Activated naive CD8-positive, alpha-beta T cell treated with anti-CD3 and anti-CD28 coated beads, Interleukin-2, amount 10 ng/mL, durations not matched to agents 7 days and 5 days (primary cell): ENCODE measurements at regions not wholly inside any gene's neighbourhood (a gene's known extent, or its start where the extent isn't known, plus 50 kb on each side); places are given as distances from the start of the nearest gene placed in this dataset.
"Not testable (repeated sequence)": the region's sequence is repeated elsewhere in the genome, so short reads cannot be mapped to it uniquely, and the experiment has no call there.

Source experiments
- ATAC-seq: fragments of 150-1000 bp; cut with Tn5 transposase; one replicate; pipeline ENCODE4 v1.10.0; 2021; ENCODE audit warnings: low read depth, moderate library complexity
- POLR2A ChIA-PET: fragments of 350-600 bp; sonication (Branson Sonifier 250); formaldehyde crosslinking; loops from one replicate; lab custom pipeline; 2021; ENCODE audit warnings: antibody characterized with exemption; lab: Charles Lee
- DNase-seq: peaks from one replicate; pipeline ENCODE4 v3.0.0; 2021
- H3K27ac Mint-ChIP-seq: one replicate; pipeline ENCODE4 v1.8.0; 2022; ENCODE audit warnings: mild to moderate bottlenecking, mixed read lengths
- H3K27me3 Mint-ChIP-seq: one replicate; pipeline ENCODE4 v1.8.0; 2022; ENCODE audit warnings: mild to moderate bottlenecking, moderate library complexity, mixed read lengths
- H3K36me3 Mint-ChIP-seq: one replicate; pipeline ENCODE4 v1.8.0; 2021; ENCODE audit warnings: mild to moderate bottlenecking, mixed read lengths
- H3K4me1 Mint-ChIP-seq: one replicate; pipeline ENCODE4 v1.8.0; 2021; ENCODE audit warnings: mixed read lengths
- H3K4me3 Mint-ChIP-seq: one replicate; pipeline ENCODE4 v1.8.0; 2022; ENCODE audit warnings: mild to moderate bottlenecking, moderate library complexity, mixed read lengths
- H3K9me3 Mint-ChIP-seq: one replicate; pipeline ENCODE4 v1.8.0; 2021; ENCODE audit warnings: mixed read lengths

GRCh38 chr13:58906329-58907007 lies 1257.3 kb downstream of the DIAPH3 start:
- no peak for DNase-seq
- Mint-ChIP-seq H3K4me1 (no peaks in the 10 kb centered on the region), H3K36me3 (no peaks in the 10 kb centered on the region), H3K9me3 (peaks cover 3% of the 10 kb centered on the region), H3K27ac (no peak overlapping the region), H3K27me3 (no peaks in the 10 kb centered on the region), H3K4me3 (no peak overlapping the region)
- no peak for ATAC-seq
- POLR2A ChIA-PET, result no interaction called here

- no peaks in the 10 kb centered on the region for H3K4me1 Mint-ChIP-seq
- POLR2A ChIA-PET, result no interaction called here
Measured at GRCh38 chr13:58907347-58907746, 1256.4 kb downstream of the DIAPH3 start.

GRCh38 chr13:58908019-58908679 lies 1255.6 kb downstream of the DIAPH3 start:
- Mint-ChIP-seq H3K27me3 (no peaks in the 10 kb centered on the region), H3K27ac (no peak overlapping the region), H3K4me1 (no peaks in the 10 kb centered on the region), H3K9me3 (peaks cover 3% of the 10 kb centered on the region), H3K36me3 (no peaks in the 10 kb centered on the region), H3K4me3 (no peak overlapping the region)
- ATAC-seq (no peak), DNase-seq (no peak)
- POLR2A ChIA-PET, result no interaction called here

More at GRCh38 chr13:58907347-58907746, 1256.4 kb downstream of the DIAPH3 start:
- no peak overlapping the region for H3K27ac Mint-ChIP-seq
- H3K36me3 Mint-ChIP-seq, result no peaks in the 10 kb centered on the region
- peaks cover 3% of the 10 kb centered on the region for H3K9me3 Mint-ChIP-seq
- DNase-seq (no peak), ATAC-seq (no peak)
- H3K27me3 Mint-ChIP-seq, result no peaks in the 10 kb centered on the region
- no peak overlapping the region for H3K4me3 Mint-ChIP-seq

- ATAC-seq, result no peak
- H3K36me3 Mint-ChIP-seq, result no peaks in the 10 kb centered on the region
- H3K9me3 Mint-ChIP-seq, result no peaks in the 10 kb centered on the region
- H3K4me1 Mint-ChIP-seq, result no peaks in the 10 kb centered on the region
- H3K27ac Mint-ChIP-seq, result no peak overlapping the region
- H3K4me3 Mint-ChIP-seq, result no peak overlapping the region
- no peak for DNase-seq
- POLR2A ChIA-PET, result no interaction called here
- H3K27me3 Mint-ChIP-seq, result no peaks in the 10 kb centered on the region
Measured at GRCh38 chr13:58919551-58919950, 1244.2 kb downstream of the DIAPH3 start.

GRCh38 chr13:58921129-58921528 lies 1242.6 kb downstream of the DIAPH3 start:
- H3K27ac Mint-ChIP-seq, result no peak overlapping the region
- H3K4me1 Mint-ChIP-seq, result no peaks in the 10 kb centered on the region
- ATAC-seq (no peak), DNase-seq (no peak)
- POLR2A ChIA-PET, result no interaction called here
- no peaks in the 10 kb centered on the region for H3K27me3 Mint-ChIP-seq
- no peaks in the 10 kb centered on the region for H3K36me3 Mint-ChIP-seq
- H3K4me3 Mint-ChIP-seq, result no peak overlapping the region
- no peaks in the 10 kb centered on the region for H3K9me3 Mint-ChIP-seq

- H3K27ac Mint-ChIP-seq, result no peak overlapping the region
- H3K36me3 Mint-ChIP-seq, result no peaks in the 10 kb centered on the region
- no peaks in the 10 kb centered on the region for H3K4me1 Mint-ChIP-seq
- DNase-seq (no peak), ATAC-seq (no peak)
- H3K27me3 Mint-ChIP-seq, result no peaks in the 10 kb centered on the region
- POLR2A ChIA-PET, result no interaction called here
- no peaks in the 10 kb centered on the region for H3K9me3 Mint-ChIP-seq
- H3K4me3 Mint-ChIP-seq, result no peak overlapping the region
Measured at GRCh38 chr13:58926858-58927257, 1236.9 kb downstream of the DIAPH3 start.

- H3K27ac Mint-ChIP-seq, result no peak overlapping the region
- H3K36me3 Mint-ChIP-seq, result no peaks in the 10 kb centered on the region
- DNase-seq (no peak), ATAC-seq (no peak)
- no peaks in the 10 kb centered on the region for H3K9me3 Mint-ChIP-seq
- no peaks in the 10 kb centered on the region for H3K27me3 Mint-ChIP-seq
- POLR2A ChIA-PET, result no interaction called here
- no peaks in the 10 kb centered on the region for H3K4me1 Mint-ChIP-seq
- H3K4me3 Mint-ChIP-seq, result no peak overlapping the region
Measured at GRCh38 chr13:58933475-58933874, 1230.3 kb downstream of the DIAPH3 start.

GRCh38 chr13:58935689-58936088 lies 1228.0 kb downstream of the DIAPH3 start:
- Mint-ChIP-seq H3K36me3 (no peaks in the 10 kb centered on the region), H3K4me1 (no peaks in the 10 kb centered on the region), H3K4me3 (no peak overlapping the region), H3K27me3 (no peaks in the 10 kb centered on the region), H3K9me3 (no peaks in the 10 kb centered on the region), H3K27ac (no peak overlapping the region)
- DNase-seq (no peak), ATAC-seq (no peak)
- POLR2A ChIA-PET, result no interaction called here

GRCh38 chr13:58946274-58946673 lies 1217.5 kb downstream of the DIAPH3 start:
- Mint-ChIP-seq H3K4me1 (no peaks in the 10 kb centered on the region), H3K36me3 (no peaks in the 10 kb centered on the region), H3K9me3 (peaks cover 9% of the 10 kb centered on the region), H3K27me3 (no peaks in the 10 kb centered on the region), H3K4me3 (no peak overlapping the region), H3K27ac (no peak overlapping the region)
- no peak for DNase-seq
- ATAC-seq, result no peak
- POLR2A ChIA-PET, result no interaction called here

GRCh38 chr13:58949646-58950045 lies 1214.1 kb downstream of the DIAPH3 start:
- H3K27me3 Mint-ChIP-seq, result no peaks in the 10 kb centered on the region
- H3K36me3 Mint-ChIP-seq, result no peaks in the 10 kb centered on the region
- DNase-seq (no peak), ATAC-seq (no peak)
- H3K4me3 Mint-ChIP-seq, result no peak overlapping the region
- H3K27ac Mint-ChIP-seq, result no peak overlapping the region
- POLR2A ChIA-PET, result no interaction called here
- H3K9me3 Mint-ChIP-seq, result peaks cover 9% of the 10 kb centered on the region
- no peaks in the 10 kb centered on the region for H3K4me1 Mint-ChIP-seq

GRCh38 chr13:58950911-58951310 lies 1212.8 kb downstream of the DIAPH3 start:
- H3K4me3 Mint-ChIP-seq, result no peak overlapping the region
- no peak overlapping the region for H3K27ac Mint-ChIP-seq
- POLR2A ChIA-PET, result no interaction called here
- H3K9me3 Mint-ChIP-seq, result peaks cover 9% of the 10 kb centered on the region
- no peaks in the 10 kb centered on the region for H3K27me3 Mint-ChIP-seq
- no peaks in the 10 kb centered on the region for H3K36me3 Mint-ChIP-seq
- no peak for ATAC-seq
- no peaks in the 10 kb centered on the region for H3K4me1 Mint-ChIP-seq
- no peak for DNase-seq

- POLR2A ChIA-PET, result no interaction called here
- H3K27me3 Mint-ChIP-seq, result no peaks in the 10 kb centered on the region
- no peaks in the 10 kb centered on the region for H3K4me1 Mint-ChIP-seq
- ATAC-seq, result no peak
- H3K4me3 Mint-ChIP-seq, result no peak overlapping the region
- H3K9me3 Mint-ChIP-seq, result peaks cover 9% of the 10 kb centered on the region
- no peak overlapping the region for H3K27ac Mint-ChIP-seq
- no peaks in the 10 kb centered on the region for H3K36me3 Mint-ChIP-seq
- no peak for DNase-seq
Measured at GRCh38 chr13:58953638-58954037, 1210.1 kb downstream of the DIAPH3 start.

- Mint-ChIP-seq H3K27ac (no peak overlapping the region), H3K36me3 (no peaks in the 10 kb centered on the region)
Measured at GRCh38 chr13:58955546-58956385, 1208.0 kb downstream of the DIAPH3 start.

GRCh38 chr13:58958097-58958496 lies 1205.6 kb downstream of the DIAPH3 start:
- H3K36me3 Mint-ChIP-seq, DNase-seq, H3K4me3 Mint-ChIP-seq, POLR2A ChIA-PET, H3K4me1 Mint-ChIP-seq, H3K9me3 Mint-ChIP-seq, H3K27me3 Mint-ChIP-seq, ATAC-seq, H3K27ac Mint-ChIP-seq: not testable (repeated sequence)

More at GRCh38 chr13:58955546-58956385, 1208.0 kb downstream of the DIAPH3 start:
- Mint-ChIP-seq H3K27me3 (no peaks in the 10 kb centered on the region), H3K4me3 (no peak overlapping the region), H3K4me1 (no peaks in the 10 kb centered on the region), H3K9me3 (peaks cover 1% of the 10 kb centered on the region)
- ATAC-seq (no peak), DNase-seq (no peak)
- POLR2A ChIA-PET, result no interaction called here
